Neural cell (in vitro differentiated cells): ENCODE measurements at regions not wholly inside any gene's neighbourhood (a gene's known extent, or its start where the extent isn't known, plus 50 kb on each side); places are given as distances from the start of the nearest gene placed in this dataset.
A peak's percentile ranks its signal among the peaks of the same experiment; 100 is the strongest.

Experiments used
- H2AFZ ChIP-seq: fragments of 200-600, 300-800 bp; sonication (generic), shearing (Covaris generic); 2 replicates; pipeline ENCODE4 v1.6.0; 2014; ENCODE audit warnings: low read depth, mild to moderate bottlenecking, antibody characterized with exemption, low read length, moderate library complexity
- H3F3A ChIP-seq: fragments of 200-600 bp; shearing (Covaris generic); 2 replicates; pipeline ENCODE4 v1.6.1; 2016; ENCODE audit warnings: mild to moderate bottlenecking, moderate library complexity, mixed read lengths, antibody characterized with exemption, low read length; ENCODE audit not compliant: insufficient read depth, poor library complexity, severe bottlenecking
- H3K27ac ChIP-seq: fragments of 200-600, 300-800 bp; sonication (generic), shearing (Covaris generic); 2 replicates; pipeline ENCODE4 v1.5.1; 2014; ENCODE audit warnings: mild to moderate bottlenecking, low read length, moderate library complexity
- H3K27me3 ChIP-seq: fragments of 300-800, 200-600 bp; sonication (generic), shearing (Covaris generic); 2 replicates; pipeline ENCODE4 v1.6.0; 2014; ENCODE audit warnings: mild to moderate bottlenecking, low read depth, low read length, moderate library complexity; ENCODE audit not compliant: insufficient read depth
- H3K36me3 ChIP-seq: fragments of 300-800, 200-600 bp; sonication (generic), shearing (Covaris generic); 2 replicates; pipeline ENCODE4 v1.5.1; 2014; ENCODE audit warnings: mild to moderate bottlenecking, antibody characterized with exemption, low read length, moderate library complexity; ENCODE audit not compliant: insufficient read depth
- H3K4me2 ChIP-seq: fragments of 300-800, 200-600 bp; sonication (generic), shearing (Covaris generic); 2 replicates; pipeline ENCODE4 v1.6.0; 2014; ENCODE audit warnings: mild to moderate bottlenecking, low read length
- H3K4me3 ChIP-seq: fragments of 300-800, 200-600 bp; sonication (generic), shearing (Covaris generic); 2 replicates; pipeline ENCODE4 v1.5.1; 2014; ENCODE audit warnings: mild to moderate bottlenecking, low read length, moderate library complexity
- H3K79me2 ChIP-seq: fragments of 200-600 bp; shearing (Covaris generic); replicated peaks from 2 replicates; pipeline ENCODE4 v1.6.0; 2014; ENCODE audit warnings: mild to moderate bottlenecking, low read length, moderate library complexity; ENCODE audit not compliant: insufficient read depth
- H3K9ac ChIP-seq: fragments of 300-800, 200-600 bp; sonication (generic), shearing (Covaris generic); 2 replicates; pipeline ENCODE4 v1.6.1; 2016; ENCODE audit warnings: mild to moderate bottlenecking, low read length, mixed read lengths
- H3K9me2 ChIP-seq: fragments of 200-600 bp; shearing (Covaris generic); 2 replicates; pipeline ENCODE4 v1.6.1; 2016; ENCODE audit warnings: mild to moderate bottlenecking, low read length, mixed read lengths; ENCODE audit not compliant: insufficient read depth
- H3K9me3 ChIP-seq: fragments of 200-600, 300-800 bp; sonication (generic), shearing (Covaris generic); 2 replicates; pipeline ENCODE4 v1.6.1; 2016; ENCODE audit warnings: mild to moderate bottlenecking, mixed run types, low read length, moderate library complexity, mixed read lengths
- H4K20me1 ChIP-seq: fragments of 200-600 bp; shearing (Covaris generic); 2 replicates; pipeline ENCODE4 v1.6.1; 2016; ENCODE audit warnings: mild to moderate bottlenecking, mixed run types; ENCODE audit not compliant: insufficient read depth
- CTCF ChIP-seq: fragments of 450-650 bp; IDR thresholded peaks from 2 replicates; pipeline ENCODE4 v1.5.1; 2014; ENCODE audit warnings: antibody characterized with exemption, mild to moderate bottlenecking, moderate library complexity; ENCODE audit not compliant: poor library complexity, severe bottlenecking
- EP300 ChIP-seq: fragments of 450-650 bp; conservative IDR thresholded peaks from 2 replicates; pipeline ENCODE4 v1.6.1; 2014; ENCODE audit warnings: antibody characterized with exemption, mild to moderate bottlenecking, moderate library complexity; ENCODE audit not compliant: poor library complexity, severe bottlenecking
- EZH2 ChIP-seq: fragments of 200-600, 300-800 bp; shearing (Covaris generic), sonication (generic); IDR thresholded peaks from 2 replicates; pipeline ENCODE4 v1.6.1; 2014; ENCODE audit warnings: antibody characterized with exemption, low read length, borderline replicate concordance, mild to moderate bottlenecking; ENCODE audit not compliant: insufficient read depth, poor library complexity, severe bottlenecking
- MXI1 ChIP-seq: fragments of 450-650 bp; conservative IDR thresholded peaks from 2 replicates; pipeline ENCODE4 v1.6.1; 2014; ENCODE audit warnings: antibody characterized with exemption, mild to moderate bottlenecking; ENCODE audit not compliant: poor library complexity, severe bottlenecking
- POLR2AphosphoS5 ChIP-seq: IDR thresholded peaks from 2 replicates; pipeline ENCODE4 v1.6.1; 2012
- RAD21 ChIP-seq: fragments of 450-650 bp; conservative IDR thresholded peaks from 2 replicates; pipeline ENCODE4 v1.6.1; 2014; ENCODE audit warnings: antibody characterized with exemption, mild to moderate bottlenecking, moderate library complexity
- REST ChIP-seq: IDR thresholded peaks from 2 replicates; pipeline ENCODE4 v1.6.1; 2012; ENCODE audit warnings: borderline replicate concordance
- SMC3 ChIP-seq: fragments of 450-650 bp; conservative IDR thresholded peaks from 2 replicates; pipeline ENCODE4 v1.6.1; 2014; ENCODE audit warnings: antibody characterized with exemption, mild to moderate bottlenecking, moderate library complexity; ENCODE audit not compliant: poor library complexity
- TAF1 ChIP-seq: IDR thresholded peaks from 2 replicates; pipeline ENCODE4 v1.6.1; 2012; ENCODE audit warnings: low read depth

GRCh38 chr6:169831450-169832246 lies 80.2 kb downstream of the ERMARD start:
- H3K27me3 ChIP-seq, result no peaks in the 10 kb centered on the region
- H3K79me2 ChIP-seq, result no peaks in the 10 kb centered on the region
- no peaks in the 10 kb centered on the region for H3K9me3 ChIP-seq
- H3K4me2 ChIP-seq, result no peak overlapping the region
- no peaks in the 10 kb centered on the region for H3K36me3 ChIP-seq
- no peaks in the 10 kb centered on the region for H3K9me2 ChIP-seq
- no peak overlapping the region for H3K27ac ChIP-seq
- no peak overlapping the region for H2AFZ ChIP-seq
- H3K4me3 ChIP-seq, result no peak overlapping the region
- no peak for TF ChIP-seq REST
- no peak for TF ChIP-seq MXI1
- TF ChIP-seq POLR2AphosphoS5, result no peak
- peak; percentile 95 for TF ChIP-seq CTCF
- TF ChIP-seq EP300, result no peak
- TF ChIP-seq RAD21, result peak; percentile 95
- peak; percentile 96 for TF ChIP-seq SMC3
- TF ChIP-seq TAF1, result no peak
- TF ChIP-seq EZH2, result no peak
- H3F3A ChIP-seq, result no peaks in the 10 kb centered on the region
- H4K20me1 ChIP-seq, result no peaks in the 10 kb centered on the region
- H3K9ac ChIP-seq, result no peak overlapping the region
